IPS-18c (cell line): ENCODE measurements at regions not wholly inside any gene's neighbourhood (a gene's known extent, or its start where the extent isn't known, plus 50 kb on each side); places are given as distances from the start of the nearest gene placed in this dataset.
"Not testable (repeated sequence)": the region's sequence is repeated elsewhere in the genome, so short reads cannot be mapped to it uniquely, and the experiment has no call there.

Experiments used
- H3K4me3 ChIP-seq: 2 replicates; pipeline ENCODE4 v1.7.0; 2013; ENCODE audit warnings: low read depth, mild to moderate bottlenecking, low read length, moderate library complexity; ENCODE audit not compliant: insufficient read depth
- H3K9me3 ChIP-seq: one replicate; pipeline ENCODE4 v1.6.1; 2013; ENCODE audit warnings: mild to moderate bottlenecking, low read length, moderate library complexity; ENCODE audit not compliant: control insufficient read depth, insufficient read depth

- Histone ChIP-seq H3K9me3 (no peaks in the 10 kb centered on the region), H3K4me3 (no peak overlapping the region)
These were observed 466.8 kb downstream of the DIRAS2 start for GRCh38 chr9:90175865-90176264.

GRCh38 chr9:90176901-90177300 lies 465.7 kb downstream of the DIRAS2 start:
- no peak overlapping the region for H3K4me3 ChIP-seq
- no peaks in the 10 kb centered on the region for H3K9me3 ChIP-seq

GRCh38 chr9:90180381-90180780 lies 462.2 kb downstream of the DIRAS2 start:
- H3K9me3 ChIP-seq, result no peaks in the 10 kb centered on the region
- H3K4me3 ChIP-seq, result no peak overlapping the region

GRCh38 chr9:90188656-90189055 lies 454.0 kb downstream of the DIRAS2 start:
- no peaks in the 10 kb centered on the region for H3K9me3 ChIP-seq

GRCh38 chr9:90189306-90189705 lies 453.3 kb downstream of the DIRAS2 start:
- Histone ChIP-seq H3K9me3 (no peaks in the 10 kb centered on the region), H3K4me3 (no peak overlapping the region)

More at GRCh38 chr9:90188656-90189055, 454.0 kb downstream of the DIRAS2 start:
- no peak overlapping the region for H3K4me3 ChIP-seq

GRCh38 chr9:90192465-90192864 lies 450.2 kb downstream of the DIRAS2 start:
- H3K4me3 ChIP-seq, H3K9me3 ChIP-seq: not testable (repeated sequence)

GRCh38 chr9:90198956-90199355 lies 443.7 kb downstream of the DIRAS2 start:
- H3K9me3 ChIP-seq, result no peaks in the 10 kb centered on the region
- no peak overlapping the region for H3K4me3 ChIP-seq

GRCh38 chr9:90201766-90202165 lies 440.9 kb downstream of the DIRAS2 start:
- Histone ChIP-seq H3K4me3 (no peak overlapping the region), H3K9me3 (no peaks in the 10 kb centered on the region)

- no peak overlapping the region for H3K4me3 ChIP-seq
- no peaks in the 10 kb centered on the region for H3K9me3 ChIP-seq
These were observed 438.3 kb downstream of the DIRAS2 start for GRCh38 chr9:90204128-90204831.

- not testable (repeated sequence) for H3K9me3 ChIP-seq, H3K4me3 ChIP-seq
These were observed 429.6 kb downstream of the DIRAS2 start for GRCh38 chr9:90213045-90213444.

- no peaks in the 10 kb centered on the region for H3K9me3 ChIP-seq
- peak overlapping the region; percentile 47 for H3K4me3 ChIP-seq
These were observed 423.0 kb downstream of the DIRAS2 start for GRCh38 chr9:90219548-90220118.

- H3K9me3 ChIP-seq, H3K4me3 ChIP-seq: not testable (repeated sequence)
These were observed 420.7 kb downstream of the DIRAS2 start for GRCh38 chr9:90221899-90222298.

GRCh38 chr9:90226839-90227338 lies 415.7 kb downstream of the DIRAS2 start:
- not testable (repeated sequence) for H3K9me3 ChIP-seq, H3K4me3 ChIP-seq

- not testable (repeated sequence) for H3K4me3 ChIP-seq, H3K9me3 ChIP-seq
These were observed 409.5 kb downstream of the DIRAS2 start for GRCh38 chr9:90233081-90233480.

GRCh38 chr9:90240541-90240940 lies 402.1 kb downstream of the DIRAS2 start:
- H3K4me3 ChIP-seq, result no peak overlapping the region
- H3K9me3 ChIP-seq, result no peaks in the 10 kb centered on the region

GRCh38 chr9:90245661-90246060 lies 397.0 kb downstream of the DIRAS2 start:
- Histone ChIP-seq H3K9me3 (no peaks in the 10 kb centered on the region), H3K4me3 (no peak overlapping the region)

GRCh38 chr9:90249094-90249493 lies 393.5 kb downstream of the DIRAS2 start:
- Histone ChIP-seq H3K4me3 (no peak overlapping the region), H3K9me3 (no peaks in the 10 kb centered on the region)

- H3K4me3 ChIP-seq, result no peak overlapping the region
- no peaks in the 10 kb centered on the region for H3K9me3 ChIP-seq
These were observed 391.3 kb downstream of the DIRAS2 start for GRCh38 chr9:90251316-90251715.

GRCh38 chr9:90256345-90256744 lies 386.3 kb downstream of the DIRAS2 start:
- H3K4me3 ChIP-seq, result no peak overlapping the region
- H3K9me3 ChIP-seq, result no peaks in the 10 kb centered on the region
